Esophagus squamous epithelium (tissue), 5 donors: ENCODE measurements at regions not wholly inside any gene's neighbourhood (a gene's known extent, or its start where the extent isn't known, plus 50 kb on each side); places are given as distances from the start of the nearest gene placed in this dataset.

Experiments
- DNase-seq: peaks from one replicate; lab custom pipeline; 2025; lab: John Stamatoyannopoulos, UW
- H3K27ac ChIP-seq, 4 donors: fragments of 200-600 bp; sonication (generic); one replicate each; pipeline ENCODE4 v1.5.1; 2016 to 2019; ENCODE audit warnings: mild to moderate bottlenecking in 1 of 4
- H3K27me3 ChIP-seq, 4 donors: fragments of 200-600 bp; sonication (generic); 1 replicate in 3 of 4; 2 replicates in 1 of 4; pipeline versions ENCODE4 v1.5.1 to v1.6.0; 2017 to 2021; ENCODE audit warnings: antibody characterized with exemption in 1 of 4
- H3K36me3 ChIP-seq, 3 donors: fragments of 200-600 bp; sonication (generic); one replicate each; pipeline ENCODE4 v1.5.1; 2016 to 2019
- H3K4me1 ChIP-seq, 3 donors: fragments of 200-600 bp; sonication (generic); one replicate each; pipeline ENCODE4 v1.5.1; 2017 to 2019
- H3K4me3 ChIP-seq, 4 donors: fragments of 200-600 bp; sonication (generic); 1 replicate in 3 of 4; 2 replicates in 1 of 4; pipeline ENCODE4 v1.5.1; 2016 to 2019; ENCODE audit warnings: mild to moderate bottlenecking in 2 of 4, moderate library complexity in 1 of 4
- H3K9me3 ChIP-seq, 3 donors: fragments of 200-600 bp; sonication (generic); one replicate each; pipeline ENCODE4 v1.5.1; 2016 to 2019
- CTCF ChIP-seq, 6 experiments: fragments of 450-650 bp in 4 of 6; fragments of 200-600 bp in 2 of 6; sonication (generic) in 2 of 6; IDR thresholded peaks; one replicate each; pipeline ENCODE4 v1.5.1; 2016 to 2019; ENCODE audit warnings: antibody characterized with exemption in 6 of 6, mild to moderate bottlenecking in 4 of 6, moderate library complexity in 4 of 6
- POLR2A ChIP-seq, 4 donors: fragments of 450-650 bp; IDR thresholded peaks; one replicate each; pipeline ENCODE4 v1.6.1; 2017; ENCODE audit warnings: antibody characterized with exemption in 4 of 4, mild to moderate bottlenecking in 4 of 4, moderate library complexity in 3 of 4
- WGBS, 2 donors: methylation state at CpG; one replicate each; pipeline ENCODE4 v1.1.5; 2018; 5-methylcytosine and 5-hydroxymethylcytosine counted together
- intact Hi-C: fragments of 100-400 bp; cut with DNase I; formaldehyde crosslinking; loops from one replicate; pipeline ENCODE4 v1.15.0; 2022
- donor health status: DM: yes; HTN: yes; CAD: no.

GRCh38 chr4:165787516-165788274 lies 85.3 kb upstream of the TLL1 start:
- no peak overlapping the region for H3K27ac ChIP-seq
- intact Hi-C loops = no loop called here
- no peak overlapping the region for H3K4me3 ChIP-seq
- H3K27me3 ChIP-seq = no peaks in the 10 kb centered on the region
- H3K9me3 ChIP-seq = no peaks in the 10 kb centered on the region
- TF ChIP-seq POLR2A (IDR thresholded peaks at IDR 0.05) (no peak), CTCF (IDR thresholded peaks at IDR 0.05) (no peak)
- H3K4me1 ChIP-seq = peaks cover 0 to 3% (median 0%) of the 10 kb centered on the region in 3 donors
- 39 to 42% methylated on average over 4 of the region's 4 CpGs for WGBS, 2 donors
- no peaks in the 10 kb centered on the region for H3K36me3 ChIP-seq
- DNase-seq = no peak

- intact Hi-C loops = no loop called here
- TF ChIP-seq POLR2A (IDR thresholded peaks at IDR 0.05) = no peak
- no peak for TF ChIP-seq CTCF (IDR thresholded peaks at IDR 0.05)
Measured at GRCh38 chr4:165788686-165789463, 84.2 kb upstream of the TLL1 start.

GRCh38 chr4:165793236-165793635 lies 79.8 kb upstream of the TLL1 start:
- WGBS, 2 donors = 80 to 81% methylated on average over 2 of the region's 2 CpGs
- Histone ChIP-seq H3K27me3 (no peaks in the 10 kb centered on the region), H3K4me1 (no peaks in the 10 kb centered on the region), H3K36me3 (no peaks in the 10 kb centered on the region), H3K4me3 (no peak overlapping the region), H3K9me3 (no peaks in the 10 kb centered on the region), H3K27ac (no peak overlapping the region)
- TF ChIP-seq POLR2A (IDR thresholded peaks at IDR 0.05) (no peak), CTCF (IDR thresholded peaks at IDR 0.05) (no peak)
- no peak for DNase-seq
- intact Hi-C loops = no loop called here

More at GRCh38 chr4:165788686-165789463, 84.2 kb upstream of the TLL1 start:
- 64 to 70% methylated on average over 3 of the region's 3 CpGs for WGBS, 2 donors
- Histone ChIP-seq H3K27ac (no peak overlapping the region), H3K4me3 (no peak overlapping the region), H3K4me1 (no peaks in the 10 kb centered on the region), H3K9me3 (no peaks in the 10 kb centered on the region), H3K36me3 (no peaks in the 10 kb centered on the region), H3K27me3 (no peaks in the 10 kb centered on the region)
- no peak for DNase-seq

- no peaks in the 10 kb centered on the region for H3K27me3 ChIP-seq
- H3K27ac ChIP-seq = no peak overlapping the region
- H3K4me1 ChIP-seq = no peaks in the 10 kb centered on the region
- no peaks in the 10 kb centered on the region for H3K9me3 ChIP-seq
- DNase-seq = no peak
- intact Hi-C loops = no loop called here
- H3K4me3 ChIP-seq = no peak overlapping the region
- TF ChIP-seq POLR2A (IDR thresholded peaks at IDR 0.05) (no peak), CTCF (IDR thresholded peaks at IDR 0.05) (no peak)
- H3K36me3 ChIP-seq = no peaks in the 10 kb centered on the region
Measured at GRCh38 chr4:165794834-165795233, 78.2 kb upstream of the TLL1 start.

GRCh38 chr4:165799384-165799815 lies 73.6 kb upstream of the TLL1 start:
- intact Hi-C loops = no loop called here
- TF ChIP-seq CTCF (IDR thresholded peaks at IDR 0.05) (no peak), POLR2A (IDR thresholded peaks at IDR 0.05) (no peak)
- Histone ChIP-seq H3K4me1 (no peaks in the 10 kb centered on the region), H3K27me3 (no peaks in the 10 kb centered on the region), H3K9me3 (no peaks in the 10 kb centered on the region), H3K4me3 (no peak overlapping the region), H3K36me3 (no peaks in the 10 kb centered on the region), H3K27ac (no peak overlapping the region)
- WGBS, 2 donors = 100% methylated on average over 1 of the region's 28 CpGs; no CpG with 5 or more reads in 1 of the 2 donors
- DNase-seq = no peak
